HG03469 (cell line): ENCODE measurements at regions not wholly inside any gene's neighbourhood (a gene's known extent, or its start where the extent isn't known, plus 50 kb on each side); places are given as distances from the start of the nearest gene placed in this dataset.

Experiments
- ATAC-seq: cut with Tn5 transposase; IDR thresholded peaks from one replicate; pipeline ENCODE4 v1.9.1; 2021; ENCODE audit warnings: mild to moderate bottlenecking, moderate library complexity, moderate number of reproducible peaks; ENCODE audit not compliant: unreplicated experiment

DNA sequence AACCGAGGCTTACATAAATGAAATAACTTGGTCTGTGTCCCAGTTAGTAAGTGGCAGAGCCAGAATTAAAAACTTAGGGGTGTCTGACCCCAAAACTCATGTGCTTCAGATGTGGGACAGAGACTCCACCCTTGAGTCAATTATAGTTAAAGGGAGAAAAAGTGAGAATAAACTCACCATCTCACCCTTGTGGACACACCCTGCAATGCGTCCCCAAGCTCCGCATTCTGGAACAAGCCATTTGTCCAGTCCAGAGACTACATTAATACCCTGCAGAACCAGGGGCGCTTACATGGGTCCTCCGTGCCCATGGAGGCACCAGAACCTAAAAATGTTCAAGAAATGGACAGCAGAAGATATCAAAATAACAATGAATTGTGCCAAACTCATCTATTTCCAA, 207.0 kb upstream of the ZNF507 start:
- ATAC-seq, result no peak

DNA sequence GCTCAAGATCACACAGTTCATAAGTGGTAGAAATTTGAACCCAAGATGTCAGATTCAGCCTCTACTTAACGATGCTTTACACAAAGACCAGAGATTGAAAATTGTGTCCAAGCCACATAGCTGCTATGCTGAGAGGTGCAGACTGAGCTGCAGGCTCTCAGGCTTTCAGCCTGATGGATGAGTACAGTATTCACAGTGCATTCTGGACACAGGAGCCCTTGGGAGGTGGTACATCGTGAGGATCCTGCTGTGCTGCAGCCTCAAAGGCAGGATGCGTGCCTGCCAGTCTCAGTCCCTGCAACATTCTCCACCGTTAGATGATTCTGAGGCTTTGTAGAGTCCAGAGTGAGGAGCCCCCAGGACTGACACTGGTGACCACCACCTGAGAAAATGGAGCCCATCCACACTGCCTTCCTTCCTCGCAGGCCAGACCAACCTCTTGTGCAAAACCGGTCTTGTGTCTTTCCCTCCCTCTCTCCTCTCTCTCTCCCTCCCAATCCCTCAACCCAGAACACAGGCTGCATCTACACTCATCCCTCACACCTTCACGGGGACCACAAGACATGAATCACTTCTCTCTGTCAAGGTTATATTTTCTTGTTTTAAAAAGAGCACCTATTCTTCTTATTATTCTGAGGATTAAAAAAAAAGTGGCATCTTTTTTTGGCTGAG, 203.4 kb upstream of the ZNF507 start:
- ATAC-seq, result no peak

DNA sequence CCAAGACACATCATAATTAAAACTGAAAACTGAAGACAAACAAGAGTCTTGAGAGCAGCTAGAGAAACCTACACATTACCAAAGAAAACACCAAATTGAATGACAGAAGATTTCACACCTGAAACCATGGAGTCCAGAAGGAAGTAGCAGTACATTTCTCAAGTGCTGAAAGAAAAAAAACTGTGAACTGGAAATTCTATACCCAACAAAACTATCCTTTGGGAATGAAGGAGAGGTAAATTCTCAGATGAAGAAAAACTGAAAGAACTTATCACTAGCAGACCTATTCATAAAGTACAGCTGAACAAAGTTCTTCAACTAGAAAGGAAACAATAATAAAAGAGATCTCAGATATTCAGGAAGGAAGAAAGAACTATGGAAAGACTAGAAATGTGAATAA, 198.7 kb upstream of the ZNF507 start:
- no peak for ATAC-seq

DNA sequence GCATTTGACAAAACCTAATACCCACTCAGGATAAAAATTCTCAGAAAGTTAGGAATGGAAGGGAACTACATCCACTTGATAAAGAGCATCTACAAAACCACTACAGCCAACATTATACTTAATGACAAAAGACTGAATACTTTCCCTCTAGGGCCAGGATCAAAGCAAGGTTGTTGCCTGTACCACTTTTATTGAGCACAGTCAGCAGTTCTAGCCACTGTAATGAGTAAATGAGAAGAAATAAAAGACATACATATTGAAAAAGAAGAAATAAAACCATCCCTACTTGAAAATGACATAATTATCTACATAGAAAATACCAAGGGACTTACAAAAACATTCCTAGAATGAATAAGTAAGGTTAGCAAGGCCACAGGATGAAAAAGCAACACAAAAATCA, 194.8 kb upstream of the ZNF507 start:
- ATAC-seq, result no peak

DNA sequence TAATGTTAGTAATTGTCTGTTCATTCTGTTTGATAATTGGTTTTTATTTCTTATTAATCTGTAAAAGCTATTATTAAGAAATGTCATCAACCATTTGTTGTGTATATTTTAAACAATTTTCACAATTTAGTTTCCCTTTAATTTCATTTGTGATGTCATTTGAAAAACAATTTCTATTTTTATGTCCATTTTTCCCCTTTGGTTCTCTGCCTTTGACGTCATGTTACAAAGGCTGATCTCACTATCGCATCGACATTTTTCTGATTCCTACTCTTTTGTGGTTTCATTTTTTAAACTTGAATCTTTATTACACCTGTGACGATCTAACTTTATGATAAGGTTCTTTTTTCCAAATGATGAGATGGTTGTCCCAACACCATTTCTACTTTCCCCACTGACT, 191.0 kb upstream of the ZNF507 start:
- ATAC-seq, result no peak

DNA sequence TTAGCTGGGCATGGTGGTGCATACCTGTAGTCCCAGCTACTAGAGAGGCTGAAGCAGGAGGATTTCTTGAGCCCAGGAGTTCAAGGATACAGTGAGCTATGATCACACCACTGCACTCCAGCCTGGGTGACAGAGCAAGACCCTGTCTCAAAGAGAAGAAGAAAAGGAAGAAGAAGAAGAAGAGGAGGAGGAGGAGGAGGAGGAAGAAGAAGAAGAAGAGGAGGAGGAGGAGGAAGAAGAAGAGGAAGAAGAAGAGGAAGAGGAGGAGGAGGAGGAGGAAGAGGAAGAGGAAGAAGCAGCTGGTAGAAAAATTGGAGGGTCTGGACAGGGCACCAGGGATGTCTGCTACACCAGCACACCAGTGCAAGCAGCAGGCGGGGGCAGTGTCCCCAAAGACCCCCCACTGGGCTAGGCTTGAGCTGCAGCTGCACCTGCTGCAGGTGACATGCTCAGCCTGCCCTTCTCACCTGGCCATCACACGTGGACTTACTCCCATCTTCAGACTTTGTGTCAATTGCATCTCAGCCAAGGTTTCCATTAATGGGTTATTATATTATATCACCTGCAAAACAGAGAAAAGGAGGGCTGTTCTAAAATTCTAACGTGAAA, 180.9 kb upstream of the ZNF507 start:
- no peak for ATAC-seq

DNA sequence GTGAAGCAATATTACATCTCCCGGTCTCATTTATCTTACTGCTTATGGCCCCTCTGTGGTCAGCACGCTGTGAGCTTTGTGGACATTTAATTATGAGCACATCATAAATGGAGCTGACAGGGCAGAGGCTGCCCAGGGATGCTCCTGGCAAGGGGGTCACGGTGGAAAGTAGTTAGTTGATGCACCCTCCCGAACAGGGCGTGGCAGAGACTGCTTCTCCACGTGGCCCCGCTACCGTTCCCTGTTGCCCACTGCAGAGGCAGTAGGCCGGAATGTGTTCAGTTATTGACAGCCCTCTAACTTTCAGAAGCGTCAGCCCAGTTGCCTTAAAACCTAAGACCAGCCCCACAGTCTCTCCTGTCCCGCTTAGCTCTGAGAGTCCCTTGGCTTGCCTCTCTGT, 180.3 kb upstream of the ZNF507 start:
- no peak for ATAC-seq

DNA sequence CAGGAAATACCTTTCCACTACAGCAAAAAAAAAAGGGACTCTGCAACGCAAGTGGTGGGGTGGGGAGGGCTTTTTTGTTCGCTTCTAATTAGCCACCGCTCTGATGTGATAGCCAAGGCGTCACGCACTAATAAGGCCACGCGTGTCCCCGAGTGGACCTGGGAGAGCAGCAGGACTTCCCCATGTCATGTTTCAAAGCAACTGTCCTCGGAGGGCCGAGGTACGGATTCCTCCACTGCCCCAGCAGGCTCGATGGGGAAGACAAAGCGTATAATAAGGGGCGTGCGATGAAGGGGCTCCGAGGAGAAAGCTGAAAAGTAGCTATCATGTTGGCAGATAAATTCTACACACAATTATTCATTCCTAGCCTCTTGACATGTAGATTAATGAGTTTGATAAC, 179.7 kb upstream of the ZNF507 start:
- no peak for ATAC-seq

DNA sequence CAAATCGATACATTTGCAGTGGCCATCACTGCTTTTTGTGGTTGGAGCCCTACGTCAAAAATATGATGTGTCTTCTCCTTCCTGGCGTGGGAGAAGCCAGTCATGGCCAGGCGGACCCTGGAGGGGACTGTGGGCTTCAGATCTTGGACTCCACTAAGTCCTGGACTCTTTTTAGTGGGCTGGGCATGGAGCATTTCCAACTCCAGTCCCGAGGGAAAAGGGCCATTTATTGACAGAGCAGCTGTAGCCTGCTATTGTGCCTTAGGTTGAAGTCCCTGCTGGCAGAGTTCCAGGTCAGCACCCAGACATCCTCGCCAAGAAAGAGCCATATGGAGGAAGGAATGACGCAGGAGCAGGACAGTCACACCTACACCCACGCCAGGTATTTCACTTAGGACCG, 179.2 kb upstream of the ZNF507 start:
- no peak for ATAC-seq

DNA sequence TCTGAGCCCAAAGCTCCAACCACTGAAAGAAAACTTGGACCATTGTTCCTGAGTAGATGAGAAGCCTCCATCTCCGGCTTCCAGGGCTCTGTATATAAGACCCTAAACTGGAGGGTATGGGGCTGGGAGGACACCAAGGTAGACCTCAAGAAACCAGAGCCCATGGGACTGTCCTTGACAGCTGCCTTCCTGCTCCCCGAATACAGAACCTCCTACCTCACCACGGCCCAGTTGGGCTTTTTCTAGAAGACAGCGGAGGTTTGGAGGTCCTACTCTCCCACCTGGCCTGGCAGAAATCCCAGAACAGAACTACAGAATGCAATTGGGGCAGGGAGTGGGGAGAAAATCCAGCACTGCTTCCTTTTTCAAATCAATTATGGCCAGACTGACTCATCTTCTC, 177.3 kb upstream of the ZNF507 start:
- ATAC-seq, result no peak

DNA sequence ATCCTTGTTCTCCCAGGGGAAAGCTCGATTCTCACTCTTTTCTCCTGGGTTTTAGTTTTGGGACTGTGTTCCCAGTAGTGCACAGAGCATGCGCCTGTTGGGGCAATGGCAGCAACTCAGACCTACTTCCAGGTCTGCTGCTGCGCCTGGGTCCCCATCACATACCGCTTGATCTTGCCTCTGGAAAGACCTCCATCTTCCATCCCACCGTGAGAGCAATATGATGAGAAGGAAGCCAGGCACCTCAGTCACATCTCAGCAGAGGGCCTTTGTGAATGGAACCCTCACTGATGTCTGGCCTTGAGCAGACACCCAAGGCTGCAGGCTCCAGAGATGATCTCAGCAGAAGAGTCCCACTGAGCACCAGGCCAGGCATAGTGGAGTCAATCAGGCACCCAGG, 176.8 kb upstream of the ZNF507 start:
- ATAC-seq, result no peak

DNA sequence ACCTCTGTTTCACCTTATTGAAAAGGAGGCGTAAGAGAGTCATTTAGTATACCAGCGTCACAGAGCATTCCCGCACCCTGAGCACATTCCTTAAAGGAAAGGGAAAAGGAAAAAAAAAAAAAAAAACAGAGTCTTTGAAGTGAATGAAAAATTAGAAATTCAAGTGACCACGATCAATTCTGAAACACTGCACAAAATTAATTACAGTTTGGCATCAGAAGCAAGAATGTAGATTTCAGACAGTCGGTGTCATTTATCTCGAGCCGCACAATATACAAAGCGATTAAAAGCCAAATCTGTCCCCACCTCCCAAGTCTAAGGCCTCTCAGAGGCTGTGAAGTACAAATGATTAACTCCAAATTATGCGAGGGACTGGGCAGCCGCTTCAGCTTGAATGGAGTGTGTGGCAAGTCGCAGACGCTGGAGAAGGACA, 173.7 kb upstream of the ZNF507 start:
- ATAC-seq, result no peak

DNA sequence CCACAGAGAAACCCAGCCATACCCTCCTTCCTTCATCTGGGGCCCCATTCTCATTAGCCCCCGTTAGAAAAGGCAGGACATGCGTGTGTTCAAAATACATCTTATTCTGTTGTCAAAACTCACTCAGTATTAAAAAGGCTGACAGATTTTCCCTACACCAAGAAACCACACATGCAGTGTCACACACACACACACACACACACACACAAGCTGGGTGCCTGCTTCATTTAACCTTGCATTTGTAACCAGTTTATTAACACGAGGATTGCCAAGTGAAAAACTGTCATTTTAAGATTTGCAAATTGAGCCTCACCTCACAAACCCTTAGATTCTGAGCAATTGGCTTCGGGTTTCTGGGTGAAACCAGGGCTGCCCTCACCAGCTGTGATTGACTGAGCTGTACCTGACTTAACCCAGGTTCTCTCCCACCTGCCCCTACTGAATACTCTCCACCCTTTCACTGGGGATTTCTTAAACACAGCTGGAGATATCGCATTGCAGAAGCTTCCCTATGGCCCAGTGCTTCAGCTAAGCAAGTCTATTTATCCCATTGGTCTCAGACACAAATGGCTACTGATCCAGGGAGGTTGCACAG, 172.7 kb upstream of the ZNF507 start:
- no peak for ATAC-seq

DNA sequence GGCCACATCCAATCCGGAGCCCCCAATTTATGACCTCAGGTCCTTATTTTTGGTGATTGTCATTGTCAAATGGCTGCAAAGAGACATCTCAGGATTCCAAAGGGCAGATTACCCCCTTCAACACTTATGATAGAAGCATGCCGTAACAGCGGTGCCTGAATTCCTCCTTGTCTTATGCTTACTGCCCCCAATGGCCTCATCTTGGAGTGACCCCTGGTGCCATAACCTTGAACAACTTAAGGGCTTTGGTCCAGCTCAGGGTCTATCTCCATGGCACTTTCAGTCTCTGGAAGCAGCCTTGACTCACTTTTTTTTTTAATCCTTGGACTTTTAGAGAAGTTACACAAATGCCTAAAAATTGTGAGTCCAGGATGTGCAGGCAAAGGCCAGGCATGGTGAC, 171.6 kb upstream of the ZNF507 start:
- ATAC-seq, result no peak

DNA sequence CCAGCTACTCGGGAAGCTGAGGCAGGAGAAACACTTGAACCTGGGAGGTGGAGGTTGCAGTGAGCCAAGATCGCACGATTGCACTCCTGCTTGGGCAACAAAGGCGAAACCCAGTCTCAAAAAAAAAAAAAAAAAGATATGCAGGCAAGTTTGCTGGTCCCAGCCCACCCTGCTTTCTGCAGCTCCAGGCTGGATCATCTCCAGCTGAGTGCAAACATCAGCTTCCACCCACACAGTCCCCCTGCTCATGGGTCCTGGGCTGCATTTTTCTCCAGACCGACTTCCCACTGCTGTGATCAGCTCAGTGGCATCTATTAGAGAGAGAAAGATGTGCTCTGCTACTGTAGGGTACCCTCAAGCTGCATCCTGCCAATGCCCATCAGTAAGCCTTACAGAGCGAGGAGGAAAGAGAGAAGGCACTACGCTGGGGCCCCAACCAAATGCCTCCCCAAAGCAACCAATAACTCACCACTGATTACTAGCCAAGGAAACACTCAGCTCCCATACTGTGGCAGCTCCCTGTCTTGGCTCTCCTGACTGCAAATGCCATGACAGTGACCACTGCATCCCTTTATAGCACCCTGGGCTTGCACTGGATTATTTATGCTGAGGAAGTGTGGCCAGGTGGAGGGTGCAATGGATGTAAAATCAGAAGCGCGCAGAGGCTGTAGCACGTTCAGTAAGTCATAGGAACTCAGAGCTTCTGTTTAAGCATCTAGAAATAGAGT, 170.9 kb upstream of the ZNF507 start:
- no peak for ATAC-seq

DNA sequence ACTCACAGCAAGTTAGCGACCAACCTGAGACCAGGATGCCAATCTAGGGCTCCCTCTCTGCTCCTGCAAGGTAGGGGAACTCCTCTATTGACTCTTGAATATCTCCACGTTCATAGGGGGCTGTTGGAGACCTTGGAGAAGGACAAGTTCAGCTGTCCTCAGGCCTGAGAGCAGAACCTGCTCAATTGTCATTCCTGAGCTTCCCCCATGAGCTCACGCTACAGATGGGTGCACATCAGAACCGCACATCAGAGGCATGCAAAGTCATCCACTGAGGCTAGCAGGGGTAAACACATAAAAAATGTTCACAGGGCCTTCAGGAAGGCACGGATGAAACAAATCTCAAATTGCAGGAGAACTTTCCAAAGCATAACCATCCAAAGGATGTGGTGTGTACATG, 168.8 kb upstream of the ZNF507 start:
- ATAC-seq, result no peak

DNA sequence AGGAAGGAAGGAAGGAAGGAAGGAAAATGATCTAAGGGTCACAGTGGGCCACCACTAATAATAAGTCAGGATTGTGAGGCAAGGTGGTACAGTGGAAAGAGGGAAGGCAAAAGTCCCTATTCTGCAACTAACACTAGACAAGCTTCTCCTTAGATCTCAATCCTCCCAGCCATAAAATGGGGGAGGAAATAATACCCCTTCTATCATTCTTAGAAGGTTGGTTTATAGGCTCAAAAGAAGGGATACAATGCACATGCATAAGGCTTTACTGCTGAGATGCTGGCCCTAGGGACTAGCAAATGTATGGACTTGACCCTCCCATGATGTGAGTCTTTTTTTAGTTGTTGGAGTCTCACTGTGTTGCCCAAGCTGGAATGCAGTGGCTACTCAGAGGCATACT, 167.7 kb upstream of the ZNF507 start:
- ATAC-seq, result no peak

DNA sequence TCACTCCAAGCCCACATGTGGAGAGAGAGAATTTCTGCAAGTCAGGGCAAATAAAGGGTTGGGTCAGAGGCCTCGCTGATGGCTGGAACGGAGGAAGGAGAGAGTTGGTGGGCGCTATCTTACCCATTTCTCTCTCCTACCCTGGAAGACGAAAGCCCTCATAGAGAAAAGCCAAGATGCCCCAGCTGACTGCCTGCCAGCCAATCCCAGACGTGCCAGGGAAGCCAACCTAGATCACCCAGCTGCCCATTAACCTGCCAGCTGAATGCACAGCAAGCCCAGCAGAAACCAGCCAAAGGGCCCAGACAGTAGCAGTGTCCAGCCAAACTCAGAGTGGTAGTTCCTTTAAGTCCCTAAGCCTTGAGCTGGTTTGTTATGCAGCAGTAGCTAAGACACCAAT, 167.0 kb upstream of the ZNF507 start:
- no peak for ATAC-seq

DNA sequence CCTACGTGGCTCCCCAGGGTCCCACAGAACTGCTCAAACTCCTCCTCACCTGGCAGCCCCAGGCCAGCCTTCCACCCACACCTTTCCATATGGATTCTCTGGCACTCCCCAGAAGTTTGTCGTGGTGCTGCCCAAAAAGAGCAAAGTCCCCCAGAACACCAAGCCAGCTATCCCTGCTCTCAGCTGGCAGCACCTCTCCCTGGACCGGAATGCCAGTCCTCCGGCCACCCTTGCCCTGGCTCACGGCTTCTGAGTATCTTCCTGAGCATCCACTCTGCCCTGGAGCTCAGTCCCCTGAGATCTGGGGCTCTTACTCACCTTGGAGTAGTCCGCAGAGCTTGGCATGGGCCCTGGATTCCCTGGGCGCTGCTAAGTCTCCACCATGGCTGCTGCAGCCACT, 166.5 kb upstream of the ZNF507 start:
- no peak for ATAC-seq

DNA sequence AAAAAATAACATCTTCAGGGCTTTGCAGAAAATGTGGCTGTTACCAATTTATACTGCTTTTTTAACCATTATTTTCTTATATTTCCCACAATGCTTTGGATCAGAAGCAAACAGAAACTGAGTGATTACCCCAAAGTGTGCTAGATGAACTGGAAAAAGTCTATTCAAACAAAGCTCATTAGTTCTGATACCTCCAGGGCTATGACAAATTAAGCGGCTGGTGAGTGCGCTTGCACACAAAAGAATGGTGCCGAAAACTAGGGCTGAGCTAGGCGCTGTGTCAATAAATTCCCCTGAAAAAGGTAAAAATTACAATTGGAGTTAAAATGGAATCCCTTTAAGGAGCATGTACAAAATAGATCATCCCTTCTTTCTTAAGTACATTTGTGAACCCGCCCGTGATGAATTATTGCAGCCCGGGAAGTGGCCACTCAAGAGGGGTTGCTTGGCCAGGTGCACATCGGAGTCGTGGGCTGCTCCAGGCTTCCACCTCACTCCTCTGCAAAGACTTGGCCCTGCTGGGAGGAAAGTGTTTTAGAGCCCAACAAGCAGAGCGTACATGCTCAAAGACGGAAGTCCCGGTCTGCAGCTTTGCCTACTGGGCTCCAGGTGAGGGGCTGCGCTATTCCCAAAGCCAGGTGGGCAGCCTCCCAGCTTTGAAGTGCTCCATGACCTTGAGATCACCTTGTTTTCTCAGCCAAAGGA, 164.0 kb upstream of the ZNF507 start:
- no peak for ATAC-seq

DNA sequence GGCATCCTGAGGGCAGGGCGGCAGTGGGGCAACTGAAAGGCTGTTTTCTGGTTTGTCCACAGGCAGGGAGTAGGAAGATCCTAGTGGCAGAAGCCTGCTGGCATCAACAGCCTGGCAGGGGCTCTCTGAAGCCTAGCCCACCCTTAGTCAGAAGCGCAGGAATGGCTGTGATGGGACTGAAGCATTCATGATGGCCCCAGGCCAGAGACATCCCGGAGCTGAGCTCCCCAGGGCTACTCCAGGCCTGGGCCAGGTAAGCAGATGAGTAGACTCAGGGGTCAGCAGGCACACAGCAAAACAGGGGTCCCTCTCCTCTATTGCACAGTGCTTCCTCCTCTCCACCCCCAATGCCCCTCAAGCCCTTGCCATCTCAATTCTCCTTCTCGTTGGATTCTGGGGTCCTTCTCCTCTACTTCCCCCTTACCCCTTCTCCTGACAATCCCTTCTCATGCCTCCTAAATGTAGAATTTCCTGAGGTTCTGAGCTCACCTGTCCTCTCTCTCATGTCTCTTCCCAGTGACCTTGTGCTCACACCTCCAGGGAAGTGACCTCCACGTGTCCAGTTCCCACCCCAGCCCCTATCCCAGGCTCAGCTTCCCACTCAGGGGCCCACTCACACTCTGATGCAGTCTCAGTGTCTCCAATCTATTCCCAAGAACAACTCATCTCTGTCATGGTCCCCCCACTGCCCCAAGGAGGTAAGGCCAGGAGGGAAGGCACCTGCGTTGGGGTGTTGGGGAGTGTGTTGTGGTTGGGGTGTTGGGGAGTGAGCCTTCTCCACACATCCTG, 158.7 kb upstream of the ZNF507 start:
- ATAC-seq, result no peak
